Kidney (tissue), 13 donors: ENCODE measurements at regions not wholly inside any gene's neighbourhood (a gene's known extent, or its start where the extent isn't known, plus 50 kb on each side); places are given as distances from the start of the nearest gene placed in this dataset.

Experiments
- DNase-seq, 5 donors: peaks; one replicate each; pipeline ENCODE4 v3.0.0-alpha.2; 2013 to 2020
- FAIRE-seq: peaks from 2 replicates; lab custom pipeline; 2012; peaks lifted over from hg19 to GRCh38; lab: Jason Lieb, UNC
- H3K27ac ChIP-seq, 2 donors: one replicate each; pipeline ENCODE4 v1.7.0; 2013; ENCODE audit warnings: low read depth in 2 of 2, low read length in 2 of 2, inconsistent platforms in 1 of 2
- H3K27me3 ChIP-seq: one replicate; pipeline ENCODE4 v1.7.1; 2013; ENCODE audit warnings: low read length, inconsistent platforms; ENCODE audit not compliant: control insufficient read depth, insufficient read depth
- H3K36me3 ChIP-seq, 3 donors: one replicate each; pipeline versions ENCODE4 v1.7.0 to v1.7.1; 2013; ENCODE audit warnings: low read length in 3 of 3, control low read depth in 1 of 3, inconsistent platforms in 1 of 3; ENCODE audit not compliant: insufficient read depth in 3 of 3, control insufficient read depth in 2 of 3
- H3K4me1 ChIP-seq, 3 donors: one replicate each; pipeline versions ENCODE4 v1.7.0 to v1.7.1; 2013; ENCODE audit warnings: low read length in 3 of 3, inconsistent platforms in 1 of 3, low read depth in 1 of 3; ENCODE audit not compliant: control insufficient read depth in 2 of 3, insufficient read depth in 2 of 3
- H3K4me3 ChIP-seq, 3 donors: one replicate each; pipeline versions ENCODE4 v1.7.0 to v1.8.1; 2013; ENCODE audit warnings: low read length in 3 of 3, control low read depth in 1 of 3, inconsistent platforms in 1 of 3
- H3K9ac ChIP-seq, 3 donors: one replicate each; pipeline versions ENCODE4 v1.7.0 to v1.7.1; 2013; ENCODE audit warnings: low read length in 3 of 3, control low read depth in 1 of 3, inconsistent platforms in 1 of 3
- H3K9me3 ChIP-seq, 3 donors: one replicate each; pipeline versions ENCODE4 v1.7.0 to v1.7.1; 2013; ENCODE audit warnings: low read length in 3 of 3, control low read depth in 1 of 3, inconsistent platforms in 1 of 3; ENCODE audit not compliant: control insufficient read depth in 2 of 3, insufficient read depth in 1 of 3
- CTCF ChIP-seq: IDR thresholded peaks from 3 replicates; pipeline ENCODE4 v1.5.1; 2012; ENCODE audit warnings: mild to moderate bottlenecking, moderate library complexity, borderline replicate concordance; ENCODE audit not compliant: insufficient read depth; ENCODE audit errors: extremely low read depth
- intact Hi-C: fragments of 100-400 bp; cut with DNase I; formaldehyde crosslinking; loops from one replicate; pipeline ENCODE4 v1.11.1; 2022
- donor health status: control.
- donor health status: control.
- donor health status: control.
- donor health status: control.
- donor health status: control.
- donor health status: DM: yes; HTN: yes; CAD: no.
- donor health status: Normal renal cell carcinoma (clear cell type).

- no peak overlapping the region for H3K9ac ChIP-seq
- H3K4me1 ChIP-seq = no peaks in the 10 kb centered on the region
- H3K27me3 ChIP-seq = no peaks in the 10 kb centered on the region
- FAIRE-seq (no peak), DNase-seq (no peak)
- no peak overlapping the region for H3K4me3 ChIP-seq
- no peaks in the 10 kb centered on the region for H3K9me3 ChIP-seq
- H3K36me3 ChIP-seq = no peaks in the 10 kb centered on the region
- no peak overlapping the region for H3K27ac ChIP-seq
- TF ChIP-seq CTCF = no peak
- intact Hi-C loops = no loop called here
Measured at GRCh38 chr2:221972813-221973478, 325.9 kb downstream of the PAX3 start.

- intact Hi-C loops = no loop called here
- H3K4me1 ChIP-seq = no peaks in the 10 kb centered on the region
- H3K36me3 ChIP-seq = no peaks in the 10 kb centered on the region
- H3K27me3 ChIP-seq = no peaks in the 10 kb centered on the region
- no peak overlapping the region for H3K4me3 ChIP-seq
- H3K9ac ChIP-seq = no peak overlapping the region
- no peak overlapping the region for H3K27ac ChIP-seq
- TF ChIP-seq CTCF = no peak
- H3K9me3 ChIP-seq = no peaks in the 10 kb centered on the region
- FAIRE-seq (no peak), DNase-seq (no peak)
Measured at GRCh38 chr2:221970389-221970788, 328.4 kb downstream of the PAX3 start.

- FAIRE-seq (no peak), DNase-seq (no peak)
- Histone ChIP-seq H3K27me3 (no peaks in the 10 kb centered on the region), H3K4me1 (no peaks in the 10 kb centered on the region), H3K36me3 (no peaks in the 10 kb centered on the region), H3K4me3 (no peak overlapping the region), H3K9me3 (no peaks in the 10 kb centered on the region), H3K9ac (no peak overlapping the region), H3K27ac (no peak overlapping the region)
- intact Hi-C loops = no loop called here
- TF ChIP-seq CTCF = no peak
Measured at GRCh38 chr2:221969830-221970144, 329.0 kb downstream of the PAX3 start.
